ENCODE measurements at regions not wholly inside any gene's neighbourhood (a gene's known extent, or its start where the extent isn't known, plus 50 kb on each side); places are given as distances from the start of the nearest gene placed in this dataset.

GRCh38 chr14:51157012-51157411 lies 62.1 kb upstream of the TRIM9 start:
- TF ChIP-seq POLR2A (IDR thresholded peaks at IDR 0.05; ENCODE audit: extremely low read depth, insufficient read length): no peak
- peak; percentile 36 for TF ChIP-seq CTCF (IDR thresholded peaks at IDR 0.05; ENCODE audit: low read depth, low read length)
- TF ChIP-seq MYC (IDR thresholded peaks at IDR 0.05; ENCODE audit: low read depth, low read length): no peak
- no peak for TF ChIP-seq MAX (IDR thresholded peaks at IDR 0.05; ENCODE audit: low read depth, low read length)
